ENCODE measurements at regions not wholly inside any gene's neighbourhood (a gene's known extent, or its start where the extent isn't known, plus 50 kb on each side); places are given as distances from the start of the nearest gene placed in this dataset.

DNA sequence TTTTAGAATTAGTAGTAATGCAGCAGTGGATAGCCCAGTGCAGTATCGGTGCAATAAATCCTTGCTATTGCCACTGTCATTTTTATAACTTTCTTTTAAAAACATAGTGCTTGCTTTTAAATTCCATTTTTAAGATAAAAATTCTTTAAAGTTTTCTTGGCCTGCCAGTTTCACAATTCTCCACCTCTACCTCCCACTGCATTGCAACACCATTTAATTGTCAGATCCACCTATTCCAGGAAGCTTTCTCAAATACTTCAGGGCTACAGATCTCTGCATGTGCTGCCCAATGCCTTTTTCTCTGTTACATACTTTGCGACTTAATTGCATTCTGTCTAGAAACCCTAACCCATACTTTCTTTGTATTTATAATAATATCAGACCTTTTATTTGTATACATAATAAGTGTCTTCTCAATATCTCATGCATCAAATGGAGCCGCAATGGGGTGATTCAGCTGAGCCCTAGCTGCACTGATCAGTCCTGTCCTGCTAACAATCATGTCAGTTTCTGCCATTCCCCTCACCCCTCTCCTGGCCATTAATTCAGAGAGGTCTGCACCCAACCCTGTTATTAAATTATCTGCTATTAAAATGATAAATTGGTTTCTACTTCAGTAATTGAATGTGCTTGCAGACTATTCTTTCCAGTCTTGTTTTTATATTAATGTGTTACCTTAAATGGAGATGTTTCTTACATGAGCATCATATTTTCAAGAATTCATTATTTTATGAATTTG lies 193.1 kb downstream of the SLIT2 start:
- TF ChIP-seq, protein P1, sequence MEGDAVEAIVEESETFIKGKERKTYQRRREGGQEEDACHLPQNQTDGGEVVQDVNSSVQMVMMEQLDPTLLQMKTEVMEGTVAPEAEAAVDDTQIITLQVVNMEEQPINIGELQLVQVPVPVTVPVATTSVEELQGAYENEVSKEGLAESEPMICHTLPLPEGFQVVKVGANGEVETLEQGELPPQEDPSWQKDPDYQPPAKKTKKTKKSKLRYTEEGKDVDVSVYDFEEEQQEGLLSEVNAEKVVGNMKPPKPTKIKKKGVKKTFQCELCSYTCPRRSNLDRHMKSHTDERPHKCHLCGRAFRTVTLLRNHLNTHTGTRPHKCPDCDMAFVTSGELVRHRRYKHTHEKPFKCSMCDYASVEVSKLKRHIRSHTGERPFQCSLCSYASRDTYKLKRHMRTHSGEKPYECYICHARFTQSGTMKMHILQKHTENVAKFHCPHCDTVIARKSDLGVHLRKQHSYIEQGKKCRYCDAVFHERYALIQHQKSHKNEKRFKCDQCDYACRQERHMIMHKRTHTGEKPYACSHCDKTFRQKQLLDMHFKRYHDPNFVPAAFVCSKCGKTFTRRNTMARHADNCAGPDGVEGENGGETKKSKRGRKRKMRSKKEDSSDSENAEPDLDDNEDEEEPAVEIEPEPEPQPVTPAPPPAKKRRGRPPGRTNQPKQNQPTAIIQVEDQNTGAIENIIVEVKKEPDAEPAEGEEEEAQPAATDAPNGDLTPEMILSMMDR (IDR thresholded peaks at IDR 0.05), result no peak
- no peak for TF ChIP-seq POLR2A (IDR thresholded peaks at IDR 0.05; ENCODE audit: low read depth)
- no peak for TF ChIP-seq POLR2AphosphoS5 (IDR thresholded peaks at IDR 0.05)
- no peak for TF ChIP-seq EP300 (IDR thresholded peaks at IDR 0.05)
